NOMO-1 treated with dmso at 0.1 percent for 144 hours (cell line): ENCODE measurements at regions not wholly inside any gene's neighbourhood (a gene's known extent, or its start where the extent isn't known, plus 50 kb on each side); places are given as distances from the start of the nearest gene placed in this dataset.

Source experiments
- DNase-seq: peaks from one replicate; lab custom pipeline; 2025; ENCODE audit not compliant: unreplicated experiment; lab: John Stamatoyannopoulos, UW

DNA sequence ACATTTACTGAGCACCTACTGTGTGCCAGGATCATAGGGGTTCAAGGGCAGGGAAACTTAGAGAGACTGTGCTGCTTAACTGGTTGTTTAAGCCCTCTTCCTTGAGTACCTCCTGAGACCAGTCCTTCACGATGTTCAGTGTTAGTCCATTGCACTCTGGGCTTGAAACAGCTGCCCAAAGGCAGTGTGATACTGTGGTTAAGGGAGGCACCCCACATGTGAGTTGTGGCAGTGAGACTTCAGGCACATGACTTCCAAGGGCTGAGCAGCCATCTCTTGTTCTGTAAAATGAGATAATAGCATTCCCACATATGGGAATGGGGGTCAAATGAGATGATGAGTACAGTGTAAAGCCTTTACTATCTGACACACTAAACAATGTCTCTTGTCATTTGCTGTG is 75.1 kb downstream of the LINGO1 start:
- DNase-seq = no peak

DNA sequence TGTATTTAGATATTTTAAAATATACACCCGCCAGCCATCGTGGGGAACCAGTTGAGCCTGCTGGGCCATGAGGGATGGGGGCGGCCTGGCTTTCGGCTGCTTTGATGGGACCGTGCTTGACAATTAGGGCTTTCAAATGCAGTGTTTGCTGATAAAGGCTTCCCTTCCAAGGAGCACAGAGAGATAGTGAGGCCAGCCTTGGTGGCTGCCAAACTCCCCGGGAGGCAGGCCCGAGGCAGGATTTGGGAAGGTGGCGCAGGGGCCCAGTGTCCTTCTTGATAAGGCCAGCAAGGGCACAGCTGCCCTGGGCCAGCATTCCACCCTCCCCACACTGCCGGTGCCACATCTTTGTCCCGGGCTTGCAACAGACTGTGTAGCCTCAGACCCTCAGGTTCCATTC is 75.6 kb downstream of the LINGO1 start:
- no peak for DNase-seq

DNA sequence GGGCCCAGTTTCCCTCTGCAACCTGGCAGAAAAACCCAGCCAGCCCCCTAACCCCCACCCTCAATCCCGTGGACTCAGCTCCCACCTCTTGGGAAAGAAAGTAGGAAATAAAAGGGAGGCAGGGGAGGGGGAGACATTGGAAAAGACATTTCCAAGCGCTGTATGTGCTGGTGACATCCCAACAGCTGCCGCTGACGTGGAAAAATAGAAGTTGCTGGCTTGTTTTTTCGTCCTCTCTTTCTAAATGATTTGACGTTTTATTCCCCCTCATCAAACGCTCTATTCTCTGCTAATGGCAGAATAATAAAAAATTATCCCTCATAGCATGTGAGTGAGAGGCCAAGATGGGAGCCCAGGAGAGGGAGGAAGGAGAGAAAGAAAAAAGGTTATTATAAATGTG is 76.1 kb downstream of the LINGO1 start:
- DNase-seq = no peak

DNA sequence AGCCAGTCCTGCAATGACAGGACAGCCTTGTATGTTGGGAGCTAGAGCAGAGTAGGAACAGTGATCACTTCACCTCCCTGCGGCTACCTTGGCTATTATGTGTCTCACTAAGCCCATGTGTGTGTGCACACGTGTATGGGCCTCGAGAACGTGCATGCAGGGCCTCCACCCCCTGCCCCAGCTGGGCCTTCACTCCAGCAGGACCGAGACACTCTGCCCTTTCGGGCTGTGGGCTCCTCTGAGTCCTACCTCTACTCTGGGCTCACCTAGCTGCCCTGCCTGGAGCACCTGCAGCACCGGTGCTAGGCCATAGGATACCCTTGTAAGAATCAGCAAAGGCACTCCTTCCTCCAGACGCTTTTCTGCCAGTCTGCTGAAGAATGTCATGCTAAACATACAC is 77.5 kb downstream of the LINGO1 start:
- no peak for DNase-seq

DNA sequence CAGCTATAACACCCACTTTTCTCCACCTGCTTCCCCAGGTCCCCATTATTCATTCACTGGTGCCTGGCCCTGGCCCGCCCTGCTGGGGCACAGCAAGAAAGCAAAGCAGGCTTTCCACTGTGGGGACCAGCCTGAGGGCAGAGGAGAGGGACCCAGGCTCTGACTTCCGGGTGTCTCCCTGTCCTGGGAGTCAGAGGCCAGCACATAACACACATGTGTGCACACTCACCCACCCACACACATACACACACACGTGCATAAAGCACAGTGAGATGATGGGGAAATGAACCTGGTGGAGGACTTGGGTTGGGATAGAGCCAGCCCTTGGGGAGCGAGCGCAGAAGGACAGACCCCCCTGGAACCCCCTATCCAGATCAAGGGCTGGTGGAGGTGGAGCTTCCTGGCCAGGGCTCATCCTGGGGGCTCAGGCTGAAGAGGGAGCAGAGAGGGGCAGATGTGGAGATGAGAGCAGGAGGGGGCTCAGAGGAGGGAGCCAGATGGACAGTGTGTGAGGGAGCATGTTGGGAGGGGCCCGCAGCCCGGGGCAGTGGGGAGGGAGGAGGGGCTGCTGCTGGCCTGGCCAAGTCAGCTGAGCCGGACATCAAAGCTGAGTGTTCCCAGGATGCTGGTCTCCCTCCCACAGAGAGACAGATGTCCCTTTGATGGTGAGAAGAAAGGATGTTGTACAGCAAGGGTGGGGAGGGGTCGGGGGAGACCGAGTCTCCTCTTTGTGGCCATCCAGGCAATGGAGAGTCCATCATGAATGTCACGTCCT is 78.2 kb downstream of the LINGO1 start:
- no peak for DNase-seq

DNA sequence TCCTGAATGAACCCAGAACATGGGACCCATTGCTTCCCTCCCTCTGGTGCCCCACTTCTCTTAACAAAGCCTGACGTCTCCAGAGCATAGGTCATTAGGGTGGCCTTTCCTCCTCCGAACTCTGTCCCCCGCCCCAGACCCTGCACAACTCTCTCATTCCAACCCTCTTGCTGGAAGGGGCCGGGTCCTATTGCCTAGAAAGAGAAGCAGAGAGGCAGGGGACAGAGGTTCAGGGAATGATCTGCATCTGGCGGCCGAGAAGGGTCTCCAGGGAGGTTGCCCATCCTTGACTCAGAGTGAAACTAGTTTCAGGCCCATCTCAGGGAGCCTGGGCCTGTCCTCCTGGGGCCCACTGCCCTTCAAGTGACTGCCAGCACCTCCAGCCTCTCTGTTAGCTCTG is 79.0 kb downstream of the LINGO1 start:
- no peak for DNase-seq

DNA sequence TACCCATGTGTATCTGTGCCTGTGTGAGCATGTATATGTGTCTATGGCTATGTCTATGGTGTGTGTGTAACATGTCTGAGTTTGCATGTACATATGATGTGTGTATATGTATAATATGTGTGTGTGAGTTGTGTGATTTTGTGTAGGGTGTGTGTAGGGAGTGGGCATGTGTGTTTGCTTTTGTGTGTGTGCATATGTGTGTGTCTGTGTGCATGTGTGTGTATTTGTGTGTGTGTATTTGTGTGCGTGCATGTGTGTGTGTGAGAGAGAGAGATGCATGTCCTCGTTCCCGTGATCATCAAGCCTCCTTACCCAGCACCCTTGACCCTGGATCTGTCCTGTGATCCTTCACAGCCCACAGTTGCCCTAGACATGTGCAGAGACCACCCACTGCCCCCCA is 79.5 kb downstream of the LINGO1 start:
- no peak for DNase-seq

DNA sequence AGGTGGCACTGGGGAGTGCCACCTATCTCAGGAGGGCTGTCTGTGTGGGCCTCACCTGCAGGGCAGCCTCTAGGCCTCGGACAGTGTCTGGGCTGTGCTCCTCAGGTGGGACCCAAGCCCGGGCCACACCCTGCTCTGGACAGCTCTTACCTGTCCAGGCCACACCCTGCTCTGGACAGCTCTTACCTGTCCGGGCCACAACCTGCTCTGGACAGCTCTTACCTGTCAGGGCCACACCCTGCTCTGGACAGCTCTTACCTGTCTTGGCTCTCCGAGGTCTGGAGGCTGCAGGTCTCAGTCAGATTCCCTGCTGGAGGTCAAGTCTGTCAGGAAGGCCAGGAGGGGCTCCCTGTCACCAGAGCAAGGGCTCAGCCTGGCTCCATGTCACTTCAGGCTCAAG is 80.6 kb downstream of the LINGO1 start:
- DNase-seq = no peak

DNA sequence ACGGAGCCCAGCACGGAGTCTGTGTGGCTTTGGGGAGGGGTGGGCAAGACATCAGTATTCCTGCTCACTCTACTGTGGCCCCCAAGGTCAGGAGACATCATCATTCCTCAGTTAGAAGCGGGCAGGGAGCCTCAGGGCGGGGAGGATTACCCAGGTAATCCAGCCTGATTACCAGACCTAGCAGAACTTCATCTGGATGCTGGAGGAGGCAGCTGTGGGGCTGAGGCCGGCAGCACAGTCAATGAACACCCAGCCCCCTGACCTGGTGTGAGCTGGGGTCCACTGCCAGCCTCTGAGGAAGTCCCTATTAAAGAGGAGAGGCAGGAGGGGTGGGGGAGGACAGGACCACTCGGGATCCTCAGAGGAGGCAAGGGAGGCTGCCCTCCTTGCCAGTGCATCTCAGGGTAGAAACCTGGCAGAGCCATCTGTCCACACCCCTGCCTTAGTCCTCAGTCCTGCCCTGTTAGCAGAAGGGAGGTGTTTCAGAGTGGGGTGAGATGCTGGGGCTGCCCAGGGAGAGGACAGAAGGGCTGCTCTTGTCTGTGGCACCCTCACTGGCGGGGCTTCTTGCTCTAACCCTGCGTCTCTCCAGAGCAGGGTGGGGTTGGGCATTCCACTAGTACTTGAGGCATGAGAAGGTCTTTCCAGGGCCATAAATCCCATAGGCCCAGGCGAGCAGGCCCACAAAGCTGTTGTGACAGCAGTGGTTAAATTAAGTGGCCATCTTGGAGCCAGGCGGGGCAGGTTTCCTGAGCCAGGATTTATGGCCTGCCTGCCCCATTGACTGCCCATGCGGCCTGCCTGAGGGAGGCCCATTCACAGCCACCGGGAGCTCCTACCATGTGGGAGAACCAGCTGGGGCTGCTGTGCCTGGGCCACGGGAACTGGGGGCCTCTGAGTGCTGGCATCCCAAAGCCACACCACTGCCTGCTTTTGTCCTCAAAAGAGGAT is 82.1 kb downstream of the LINGO1 start:
- DNase-seq = no peak

DNA sequence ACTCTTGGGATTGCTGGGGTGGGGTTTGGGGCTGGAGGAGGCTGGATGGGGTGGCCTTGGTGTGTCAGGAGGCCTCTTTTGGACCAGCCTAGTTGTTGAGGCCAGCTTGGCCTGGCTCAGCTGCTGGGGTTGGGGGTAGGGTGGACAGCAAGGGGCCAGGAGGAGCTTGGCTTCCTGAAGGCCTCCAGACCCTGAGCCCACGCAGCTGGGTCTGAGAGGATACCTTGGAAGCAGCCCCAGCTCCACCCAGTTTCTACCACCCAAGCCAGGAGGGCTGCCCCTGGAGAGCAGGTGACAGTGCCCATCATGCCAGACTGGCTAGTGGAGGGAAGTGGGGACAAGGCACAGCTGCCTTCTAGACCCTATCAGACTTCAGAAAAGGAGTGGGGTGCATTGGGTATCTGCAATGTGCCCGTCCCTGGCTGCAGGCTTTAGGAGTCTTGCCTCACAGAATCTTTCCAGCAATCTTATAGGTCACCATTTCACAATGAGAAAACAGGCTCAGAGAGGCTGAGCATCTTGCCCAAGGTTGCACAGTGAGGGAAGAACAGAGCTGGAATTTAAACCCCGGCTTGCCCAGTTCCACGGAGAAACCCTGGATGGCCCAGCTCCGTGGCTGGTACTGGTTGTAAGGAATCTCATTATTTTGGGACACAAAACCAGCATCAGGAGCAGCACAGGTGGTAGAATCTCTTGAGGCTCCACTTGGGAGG is 83.0 kb downstream of the LINGO1 start:
- DNase-seq = no peak

DNA sequence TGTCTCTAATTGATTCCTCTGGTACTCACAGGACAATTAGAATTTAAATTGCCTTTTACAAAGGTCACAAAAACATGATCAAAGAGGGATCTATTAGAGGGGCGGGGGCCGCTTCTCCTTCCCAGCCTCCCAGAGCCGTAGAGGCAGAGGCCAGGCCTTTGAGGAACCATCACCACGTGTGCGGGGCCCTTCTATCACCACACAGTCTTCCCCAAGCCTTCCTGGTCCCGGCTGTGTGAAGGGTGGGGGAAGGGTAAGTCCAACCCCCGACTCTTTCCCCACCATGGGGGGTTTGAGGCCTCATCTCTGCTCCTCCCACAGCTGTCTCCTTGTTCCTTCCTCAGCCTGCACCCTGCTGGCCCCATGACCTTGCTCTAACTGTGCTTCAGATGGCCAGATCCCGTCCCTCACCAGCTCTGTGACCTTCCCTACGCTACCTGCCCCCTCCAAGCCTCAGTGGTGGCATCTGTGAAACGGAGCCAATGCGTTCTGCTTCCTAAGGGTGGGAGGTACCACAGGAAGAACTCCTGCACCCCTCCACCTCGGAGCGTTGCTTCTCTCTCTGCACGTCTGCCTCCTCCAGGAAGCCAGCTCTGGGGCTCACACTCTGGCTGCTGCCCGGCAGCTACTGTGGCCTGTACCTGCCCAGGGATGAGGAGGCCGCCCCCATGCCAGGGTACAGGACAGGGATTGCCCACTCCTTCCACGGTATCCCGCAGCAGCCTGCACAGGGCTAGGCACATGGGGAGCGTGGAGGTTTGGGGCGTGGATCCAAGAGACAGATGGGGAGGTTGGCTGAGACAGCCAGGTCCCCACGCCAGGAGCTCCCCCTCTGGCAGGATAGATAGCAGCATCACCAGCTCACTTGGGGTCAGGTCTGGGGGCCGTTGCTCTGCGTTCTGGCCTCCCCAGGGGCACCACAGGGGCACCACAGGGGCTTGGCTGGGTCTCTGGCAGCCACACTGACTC is 83.8 kb downstream of the LINGO1 start:
- DNase-seq = no peak

DNA sequence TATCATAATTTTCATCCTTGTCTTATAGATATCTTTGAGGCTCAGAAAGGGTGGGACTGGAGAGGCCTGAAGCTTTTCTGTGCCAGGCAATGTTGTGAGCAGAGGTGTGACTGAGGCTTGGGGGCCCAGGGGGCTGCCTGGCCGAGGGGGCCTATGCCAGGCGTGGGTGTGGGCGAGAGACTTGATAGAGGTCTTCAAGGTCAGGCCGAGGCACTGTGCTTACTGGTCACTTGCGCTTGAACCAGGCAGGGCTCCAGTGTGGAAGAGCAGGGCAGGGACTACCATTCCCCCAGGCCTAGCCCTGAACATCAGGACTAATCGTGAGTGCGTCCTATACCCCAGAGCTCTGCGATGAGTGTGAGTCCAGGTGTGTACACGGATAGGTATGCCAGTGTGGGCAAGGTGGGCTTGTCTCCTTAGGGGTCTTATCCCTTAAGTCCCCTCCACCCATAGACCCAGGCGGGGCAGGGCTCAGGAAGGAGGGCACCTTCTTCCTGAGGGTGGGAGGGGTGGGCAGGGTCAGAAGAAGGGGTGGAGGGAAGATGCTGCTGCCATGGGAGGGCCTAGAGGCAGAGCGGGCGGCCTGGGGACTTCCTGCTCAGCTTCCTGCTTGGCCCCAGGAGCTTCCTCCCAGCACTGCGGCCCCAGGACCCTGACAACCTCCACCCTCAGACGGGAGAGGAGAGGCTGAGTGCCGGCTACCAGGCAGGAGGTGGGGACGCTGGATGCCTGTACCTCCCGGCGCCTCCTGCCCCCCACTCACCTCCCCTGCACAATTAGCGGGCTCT is 84.7 kb downstream of the LINGO1 start:
- DNase-seq = no peak

DNA sequence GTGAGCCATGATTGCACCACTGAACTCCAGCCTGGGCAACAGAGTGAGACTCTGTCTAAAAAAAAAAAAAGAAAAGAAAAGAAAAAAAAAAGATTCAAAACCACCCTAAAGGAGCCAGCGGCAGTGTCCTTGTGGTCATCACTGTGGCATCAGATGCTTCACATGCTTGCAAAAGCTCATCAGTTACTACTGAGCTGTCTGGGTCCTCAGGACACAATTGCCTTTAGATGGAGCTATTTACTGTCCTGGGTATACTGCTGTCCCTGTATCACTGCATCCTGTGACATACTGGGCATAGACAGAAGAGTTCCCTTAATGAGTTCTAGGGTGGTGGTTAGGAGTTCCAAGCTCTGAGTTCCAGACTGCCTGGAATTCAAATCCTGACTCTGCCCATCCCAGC is 85.8 kb downstream of the LINGO1 start:
- no peak for DNase-seq

DNA sequence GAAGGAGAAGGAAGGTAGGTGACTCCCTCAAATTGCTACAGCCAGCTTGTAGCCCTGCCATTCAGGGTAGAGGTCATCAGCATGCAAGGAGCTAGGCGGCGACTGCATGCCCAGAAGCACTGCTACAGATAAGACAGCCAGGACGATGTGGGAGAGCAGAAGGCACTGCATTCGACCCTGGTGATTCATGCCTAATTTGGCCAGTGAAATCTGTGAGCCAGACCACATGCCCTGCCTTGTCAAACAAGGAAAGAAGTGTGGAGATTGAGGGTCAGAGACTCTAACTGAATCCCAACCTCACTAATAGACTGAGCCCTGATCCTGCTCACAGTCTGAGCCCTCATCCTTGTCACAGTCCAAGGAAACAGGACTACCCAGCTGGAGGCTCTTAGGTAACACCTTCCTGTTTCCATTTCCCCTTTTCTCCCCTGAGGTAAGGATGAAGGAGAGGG is 86.6 kb downstream of the LINGO1 start:
- DNase-seq = no peak

DNA sequence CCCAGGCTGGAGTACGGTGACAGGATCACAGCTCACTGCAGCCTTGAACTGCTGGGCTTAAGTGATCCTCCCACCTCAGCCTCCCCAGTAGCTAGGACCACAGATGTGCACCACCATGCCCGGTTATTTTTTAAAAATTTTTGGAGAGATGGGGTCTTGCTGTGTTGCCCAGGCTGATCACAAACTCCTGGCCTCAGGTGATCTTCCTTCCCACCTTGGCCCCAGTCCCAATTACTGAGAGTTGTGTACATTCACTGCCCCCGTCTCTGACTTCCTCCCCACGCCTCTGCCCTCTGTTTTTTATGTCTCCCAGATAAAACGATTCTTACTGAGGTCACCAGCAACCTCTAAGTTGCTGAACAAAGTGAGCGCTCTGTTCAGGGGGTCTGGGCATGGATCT is 87.7 kb downstream of the LINGO1 start:
- DNase-seq = no peak

DNA sequence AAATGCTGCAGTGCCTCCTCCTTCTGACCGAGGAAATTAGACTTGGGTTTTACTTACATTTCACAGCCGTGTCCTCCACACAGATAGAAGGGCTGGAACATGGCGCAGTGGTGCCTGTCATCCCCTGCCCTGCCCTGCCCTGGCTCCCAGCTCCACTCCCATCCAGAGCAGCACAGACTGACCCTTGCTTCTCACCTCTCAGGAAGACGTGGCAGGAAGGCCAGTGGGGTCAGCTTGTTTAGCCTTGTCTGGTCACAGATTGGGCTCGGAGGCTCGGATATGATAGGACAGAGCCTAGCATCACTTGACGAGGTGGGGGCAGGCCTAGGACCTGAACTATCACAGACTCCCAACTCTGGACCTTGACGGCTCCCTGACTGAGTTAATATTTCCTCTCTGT is 88.5 kb downstream of the LINGO1 start:
- no peak for DNase-seq

DNA sequence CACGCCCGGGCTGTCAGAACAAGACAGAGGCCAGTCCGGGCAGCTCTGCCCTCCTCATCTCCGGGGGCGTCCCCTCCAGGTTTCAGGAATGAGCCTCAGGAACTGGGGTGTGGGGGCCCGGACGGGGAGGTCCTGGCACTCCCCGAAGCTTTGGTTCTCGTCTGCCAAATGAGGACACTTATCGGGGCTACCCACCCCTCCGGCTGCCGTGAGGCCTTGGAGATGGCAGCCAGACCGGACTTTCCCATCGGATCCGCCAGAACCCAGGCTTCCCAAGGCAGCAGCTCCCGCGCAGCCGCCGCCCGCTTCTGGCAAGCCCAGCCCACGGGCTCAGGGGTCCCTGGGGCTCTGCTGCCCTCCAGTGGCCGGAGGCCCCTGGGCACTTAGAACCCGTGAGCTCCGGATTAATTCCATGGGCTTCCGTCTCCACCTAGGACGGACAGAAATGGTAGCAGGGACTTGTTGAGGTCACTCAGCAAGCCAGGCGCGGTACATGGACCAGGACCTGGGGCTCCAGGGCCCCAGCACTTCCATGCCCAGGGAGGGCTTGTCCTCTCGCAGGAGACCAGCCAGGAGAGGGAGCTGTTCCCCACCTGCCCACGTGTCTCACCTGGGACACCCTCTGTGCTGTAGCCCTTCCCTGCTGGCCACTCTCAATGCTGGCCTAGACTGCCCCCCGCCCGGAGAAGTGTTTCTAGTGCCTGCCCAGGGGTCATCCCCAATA is 89.4 kb downstream of the LINGO1 start:
- peak; percentile 81 for DNase-seq

DNA sequence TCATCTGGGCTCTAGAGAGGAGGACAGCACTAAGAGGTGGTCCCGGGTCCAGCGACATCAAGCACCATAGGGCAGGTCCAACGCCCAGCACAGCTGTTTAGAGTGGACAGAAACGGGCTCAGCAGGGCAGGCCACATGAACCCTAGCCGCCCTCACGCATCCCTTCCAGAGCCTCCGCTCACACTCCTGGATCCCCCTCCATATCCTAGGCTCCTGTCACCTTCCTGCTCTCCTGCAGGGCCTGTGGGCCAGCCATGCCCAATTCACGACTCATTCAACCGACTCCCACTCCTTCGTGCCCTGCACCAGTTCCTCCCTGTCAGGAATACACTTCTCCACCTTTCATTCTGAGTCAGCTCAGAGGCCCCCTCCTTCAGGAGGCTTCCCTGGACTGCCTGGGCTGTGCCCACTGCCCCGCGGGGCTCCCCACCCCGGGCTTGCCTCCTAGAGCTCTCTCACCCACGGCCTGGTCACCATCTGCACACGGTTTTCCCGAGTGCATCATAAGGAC is 90.2 kb downstream of the LINGO1 start:
- DNase-seq = no peak
